ENCODE measurements at regions not wholly inside any gene's neighbourhood (a gene's known extent, or its start where the extent isn't known, plus 50 kb on each side); places are given as distances from the start of the nearest gene placed in this dataset.

- TF ChIP-seq, protein P1, sequence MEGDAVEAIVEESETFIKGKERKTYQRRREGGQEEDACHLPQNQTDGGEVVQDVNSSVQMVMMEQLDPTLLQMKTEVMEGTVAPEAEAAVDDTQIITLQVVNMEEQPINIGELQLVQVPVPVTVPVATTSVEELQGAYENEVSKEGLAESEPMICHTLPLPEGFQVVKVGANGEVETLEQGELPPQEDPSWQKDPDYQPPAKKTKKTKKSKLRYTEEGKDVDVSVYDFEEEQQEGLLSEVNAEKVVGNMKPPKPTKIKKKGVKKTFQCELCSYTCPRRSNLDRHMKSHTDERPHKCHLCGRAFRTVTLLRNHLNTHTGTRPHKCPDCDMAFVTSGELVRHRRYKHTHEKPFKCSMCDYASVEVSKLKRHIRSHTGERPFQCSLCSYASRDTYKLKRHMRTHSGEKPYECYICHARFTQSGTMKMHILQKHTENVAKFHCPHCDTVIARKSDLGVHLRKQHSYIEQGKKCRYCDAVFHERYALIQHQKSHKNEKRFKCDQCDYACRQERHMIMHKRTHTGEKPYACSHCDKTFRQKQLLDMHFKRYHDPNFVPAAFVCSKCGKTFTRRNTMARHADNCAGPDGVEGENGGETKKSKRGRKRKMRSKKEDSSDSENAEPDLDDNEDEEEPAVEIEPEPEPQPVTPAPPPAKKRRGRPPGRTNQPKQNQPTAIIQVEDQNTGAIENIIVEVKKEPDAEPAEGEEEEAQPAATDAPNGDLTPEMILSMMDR (IDR thresholded peaks at IDR 0.05): no peak
- no peaks in the 10 kb centered on the region for H3K36me3 ChIP-seq
- H3K4me3 ChIP-seq: no peak overlapping the region
- H3K9me3 ChIP-seq: no peaks in the 10 kb centered on the region
- DNase-seq (ENCODE audit: low spot score in 2 of 2): no peak
- no peak overlapping the region for H3K27ac ChIP-seq
- H3K27me3 ChIP-seq: no peaks in the 10 kb centered on the region
- H3K4me1 ChIP-seq: no peaks in the 10 kb centered on the region
- intact Hi-C loops (cut with DNase I): no loop called here
Observed at GRCh38 chr20:60573003-60573680, 614.9 kb downstream of the CDH26 start.

DNA sequence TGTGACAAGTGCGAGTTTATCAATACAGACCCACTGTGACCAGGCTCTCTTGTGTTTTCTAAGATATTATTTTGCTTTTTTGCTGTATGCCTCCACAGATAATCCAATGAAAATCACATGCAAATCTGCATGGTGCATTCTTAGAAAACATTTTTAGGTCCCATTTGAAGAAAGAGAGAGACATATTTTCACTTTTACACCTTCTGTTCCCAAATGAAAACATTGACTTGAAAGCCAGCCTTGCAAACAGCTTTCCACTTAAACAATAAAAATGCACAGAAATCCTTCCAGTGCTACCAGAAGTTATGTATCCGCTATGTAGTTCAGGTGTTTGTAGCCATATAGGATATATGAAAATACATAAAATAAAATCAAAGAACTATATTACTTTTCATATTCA is 618.0 kb downstream of the CDH26 start:
- H3K27me3 ChIP-seq: no peaks in the 10 kb centered on the region
- no peak for DNase-seq (ENCODE audit: low spot score in 2 of 2)
- H3K4me3 ChIP-seq: no peak overlapping the region
- no peaks in the 10 kb centered on the region for H3K36me3 ChIP-seq
- no peak overlapping the region for H3K27ac ChIP-seq
- H3K4me1 ChIP-seq: no peaks in the 10 kb centered on the region
- no peaks in the 10 kb centered on the region for H3K9me3 ChIP-seq
- TF ChIP-seq, protein P1 (IDR thresholded peaks at IDR 0.05): no peak
- intact Hi-C loops (cut with DNase I): no loop called here

DNA sequence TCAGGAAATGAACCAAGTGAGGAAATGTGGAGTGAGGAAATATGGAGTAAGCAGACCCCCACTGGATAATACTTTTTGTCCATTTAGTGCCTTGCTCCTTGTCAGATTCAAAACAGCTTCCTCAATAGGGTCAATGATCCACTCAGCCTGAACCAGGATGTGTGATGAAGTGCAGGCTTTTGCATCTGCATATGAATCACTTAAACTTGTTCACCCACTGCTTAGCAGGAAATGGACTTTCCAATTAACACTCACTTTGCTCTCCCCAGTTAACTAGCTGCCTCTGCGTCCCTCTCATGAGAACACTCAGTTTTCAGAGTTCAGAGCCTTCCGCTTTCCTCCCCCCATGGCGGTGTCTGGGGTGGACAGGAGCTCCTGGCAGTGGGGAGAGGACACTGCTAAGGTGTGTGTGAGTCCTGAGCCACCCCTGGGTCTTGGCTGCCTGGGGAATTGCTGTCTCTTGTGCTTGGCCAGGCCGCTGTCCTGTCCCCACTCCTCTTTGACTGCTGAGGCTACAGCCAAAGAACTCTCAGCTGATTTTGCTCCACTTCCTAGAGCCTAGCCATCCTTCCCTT is 621.8 kb downstream of the CDH26 start:
- Histone ChIP-seq H3K9me3 (no peaks in the 10 kb centered on the region), H3K36me3 (no peaks in the 10 kb centered on the region), H3K27ac (no peak overlapping the region), H3K4me1 (no peaks in the 10 kb centered on the region), H3K4me3 (no peak overlapping the region), H3K27me3 (no peaks in the 10 kb centered on the region)
- intact Hi-C loops (cut with DNase I): no loop called here
- TF ChIP-seq, protein P1 (IDR thresholded peaks at IDR 0.05): no peak
- DNase-seq (ENCODE audit: low spot score in 2 of 2): no peak

DNA sequence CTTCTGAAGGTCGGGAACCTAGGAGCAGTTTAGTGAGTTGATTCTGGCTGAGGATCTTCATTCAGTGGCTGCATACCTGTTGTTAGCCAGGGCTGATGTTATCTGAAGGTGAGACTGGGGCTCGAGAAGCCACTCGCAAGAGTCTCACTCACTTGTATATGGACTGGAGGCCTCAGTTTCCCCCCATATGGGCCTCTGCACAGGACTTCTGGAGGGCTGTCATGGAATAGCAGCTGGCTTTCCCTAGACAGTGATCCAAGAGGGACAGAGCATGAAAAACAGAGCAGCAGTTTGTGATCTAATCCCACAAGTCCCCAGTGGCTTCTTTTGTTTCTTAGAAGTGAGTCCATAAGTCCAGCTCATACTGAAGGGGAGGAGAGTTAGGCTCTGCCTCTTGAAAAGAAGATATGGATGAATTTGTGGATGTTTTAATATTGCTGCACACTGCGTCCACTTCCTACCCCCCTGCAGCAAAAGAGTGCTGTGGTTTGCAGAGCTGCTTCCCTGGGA is 623.4 kb downstream of the CDH26 start:
- H3K4me1 ChIP-seq: no peaks in the 10 kb centered on the region
- H3K27ac ChIP-seq: no peak overlapping the region
- H3K27me3 ChIP-seq: no peaks in the 10 kb centered on the region
- DNase-seq (ENCODE audit: low spot score in 2 of 2): no peak
- TF ChIP-seq, protein P1 (IDR thresholded peaks at IDR 0.05): no peak
- no peak overlapping the region for H3K4me3 ChIP-seq
- H3K36me3 ChIP-seq: no peaks in the 10 kb centered on the region
- intact Hi-C loops (cut with DNase I): no loop called here
- no peaks in the 10 kb centered on the region for H3K9me3 ChIP-seq

DNA sequence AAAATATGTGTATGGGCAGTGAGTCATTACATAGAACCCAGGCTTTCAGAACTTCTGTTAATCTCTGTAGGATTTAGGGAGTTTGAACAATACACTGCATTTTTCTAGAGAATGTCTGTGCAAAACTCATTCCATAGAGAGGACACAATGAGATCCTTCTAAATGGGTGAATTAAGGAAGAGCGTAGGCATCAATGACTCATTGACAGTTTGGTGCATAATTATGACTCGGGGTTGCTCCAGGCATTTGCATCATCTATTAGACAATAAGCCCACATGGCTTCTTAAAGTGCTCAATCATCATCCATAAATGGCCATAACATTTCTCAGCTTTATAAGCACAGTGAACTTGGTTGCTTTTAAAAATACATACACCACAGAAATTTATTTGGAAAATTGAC is 625.5 kb downstream of the CDH26 start:
- Histone ChIP-seq H3K27me3 (no peaks in the 10 kb centered on the region), H3K9me3 (no peaks in the 10 kb centered on the region), H3K4me3 (no peak overlapping the region), H3K4me1 (no peaks in the 10 kb centered on the region), H3K36me3 (no peaks in the 10 kb centered on the region), H3K27ac (no peak overlapping the region)
- DNase-seq (ENCODE audit: low spot score in 2 of 2): no peak
- intact Hi-C loops (cut with DNase I): no loop called here
- TF ChIP-seq, protein P1 (IDR thresholded peaks at IDR 0.05): no peak

Data from ascending aorta (tissue), 2 donors.